Mesenchymal stem cell (in vitro differentiated cells and primary cell): ENCODE measurements at regions not wholly inside any gene's neighbourhood (a gene's known extent, or its start where the extent isn't known, plus 50 kb on each side); places are given as distances from the start of the nearest gene placed in this dataset.

Experiments
- DNase-seq: peaks from one replicate; pipeline ENCODE4 v3.0.0-alpha.2; 2013
- H2AFZ ChIP-seq: one replicate; pipeline ENCODE4 v1.6.1; 2013; ENCODE audit warnings: low read depth, mild to moderate bottlenecking, control low read depth, inconsistent platforms, low read length, moderate library complexity
- H2AK5ac ChIP-seq: 2 replicates; pipeline ENCODE4 v1.6.1; 2013; ENCODE audit warnings: low read length, moderate library complexity, mild to moderate bottlenecking, inconsistent platforms; ENCODE audit not compliant: severe bottlenecking
- H2BK120ac ChIP-seq: one replicate; pipeline ENCODE4 v1.6.1; 2013; ENCODE audit warnings: low read depth, mild to moderate bottlenecking, inconsistent platforms, low read length, moderate library complexity
- H2BK12ac ChIP-seq, 2 experiments: one replicate each; pipeline ENCODE4 v1.6.1; 2013; ENCODE audit warnings: inconsistent platforms in 2 of 2, low read length in 2 of 2, mild to moderate bottlenecking in 2 of 2, moderate library complexity in 2 of 2, control low read depth in 1 of 2
- H2BK15ac ChIP-seq: one replicate; pipeline ENCODE4 v1.6.1; 2013; ENCODE audit warnings: mild to moderate bottlenecking, low read depth, inconsistent platforms; ENCODE audit not compliant: poor library complexity, severe bottlenecking
- H2BK5ac ChIP-seq: 2 replicates; pipeline ENCODE4 v1.6.1; 2013; ENCODE audit warnings: low read depth, mild to moderate bottlenecking, low read length, control low read depth, inconsistent platforms; ENCODE audit not compliant: poor library complexity, severe bottlenecking
- H3K14ac ChIP-seq, 2 experiments: one replicate each; pipeline ENCODE4 v1.6.1; 2013; ENCODE audit warnings: inconsistent platforms in 2 of 2, low read length in 2 of 2, control low read depth in 1 of 2, mild to moderate bottlenecking in 1 of 2, moderate library complexity in 1 of 2
- H3K18ac ChIP-seq, 2 experiments: one replicate each; pipeline ENCODE4 v1.6.1; 2013; ENCODE audit warnings: inconsistent platforms in 2 of 2, low read length in 2 of 2, control low read depth in 1 of 2, low read depth in 1 of 2, mild to moderate bottlenecking in 1 of 2
- H3K23ac ChIP-seq, 2 experiments: one replicate each; pipeline ENCODE4 v1.6.1; 2013; ENCODE audit warnings: inconsistent platforms in 2 of 2, low read length in 2 of 2, mild to moderate bottlenecking in 2 of 2, moderate library complexity in 2 of 2, control low read depth in 1 of 2
- H3K27ac ChIP-seq: 2 replicates; pipeline ENCODE4 v1.5.1; 2013; ENCODE audit warnings: mild to moderate bottlenecking, moderate library complexity, low read length, control low read depth, inconsistent platforms; ENCODE audit not compliant: poor library complexity, severe bottlenecking
- H3K27me3 ChIP-seq, 2 experiments: 2 replicates each; pipeline versions ENCODE4 v1.6.1 to v1.7.0; 2013; ENCODE audit warnings: low read length in 2 of 2, mild to moderate bottlenecking in 2 of 2, moderate library complexity in 2 of 2, control low read depth in 1 of 2, inconsistent platforms in 1 of 2; ENCODE audit not compliant: control insufficient read depth in 1 of 2, insufficient read depth in 1 of 2
- H3K36me3 ChIP-seq, 2 experiments: 2 replicates each; pipeline versions ENCODE4 v1.6.1 to v1.7.0; 2013; ENCODE audit warnings: low read length in 2 of 2, control low read depth in 1 of 2, inconsistent platforms in 1 of 2, low read depth in 1 of 2, mild to moderate bottlenecking in 1 of 2; ENCODE audit not compliant: insufficient read depth in 2 of 2, control insufficient read depth in 1 of 2
- H3K4ac ChIP-seq, 2 experiments: one replicate each; pipeline ENCODE4 v1.6.1; 2013; ENCODE audit warnings: inconsistent platforms in 2 of 2, low read length in 2 of 2, mild to moderate bottlenecking in 2 of 2, moderate library complexity in 2 of 2, control low read depth in 1 of 2, low read depth in 1 of 2
- H3K4me1 ChIP-seq: 2 replicates; pipeline ENCODE4 v1.6.1; 2013; ENCODE audit warnings: low read depth, low read length, control low read depth; ENCODE audit not compliant: control insufficient read depth, insufficient read depth
- H3K4me2 ChIP-seq: 2 replicates; pipeline ENCODE4 v1.6.1; 2013; ENCODE audit warnings: low read length, mild to moderate bottlenecking, inconsistent platforms; ENCODE audit not compliant: poor library complexity, severe bottlenecking
- H3K4me3 ChIP-seq, 2 experiments: 2 replicates each; pipeline versions ENCODE4 v1.5.1 to v1.7.0; 2013; ENCODE audit warnings: low read length in 2 of 2, mild to moderate bottlenecking in 2 of 2, control low read depth in 1 of 2, low read depth in 1 of 2; ENCODE audit not compliant: insufficient read depth in 1 of 2
- H3K79me1 ChIP-seq: replicated peaks from 2 replicates; pipeline ENCODE4 v1.6.1; 2013; ENCODE audit warnings: mild to moderate bottlenecking, control low read depth, low read length, inconsistent platforms; ENCODE audit not compliant: poor library complexity, severe bottlenecking
- H3K9ac ChIP-seq: 2 replicates; pipeline ENCODE4 v1.7.0; 2013; ENCODE audit warnings: mild to moderate bottlenecking, low read length, moderate library complexity
- H3K9me3 ChIP-seq: 2 replicates; pipeline ENCODE4 v1.7.0; 2013; ENCODE audit warnings: mild to moderate bottlenecking, low read length; ENCODE audit not compliant: control insufficient read depth
- H4K8ac ChIP-seq: one replicate; pipeline ENCODE4 v1.6.1; 2013; ENCODE audit warnings: inconsistent platforms, mild to moderate bottlenecking, low read length, moderate library complexity
- H4K91ac ChIP-seq: one replicate; pipeline ENCODE4 v1.6.1; 2013; ENCODE audit warnings: mild to moderate bottlenecking, low read length, inconsistent platforms
- WGBS: methylation state at CpG from one replicate; pipeline ENCODE4 v1.1.7; 2013; ENCODE audit warnings: mixed read lengths; 5-methylcytosine and 5-hydroxymethylcytosine counted together

GRCh38 chr5:143492783-143493182 is 89.3 kb upstream of the NR3C1 start:
- Histone ChIP-seq H2BK12ac (no peak overlapping the region), H3K36me3 (no peaks in the 10 kb centered on the region), H3K27ac (no peak overlapping the region), H3K4me2 (no peak overlapping the region), H2BK120ac (no peak overlapping the region), H3K9ac (no peak overlapping the region), H3K27me3 (no peaks in the 10 kb centered on the region), H4K8ac (no peak overlapping the region), H3K4me1 (no peaks in the 10 kb centered on the region), H3K18ac (no peak overlapping the region), H2BK15ac (no peak overlapping the region), H3K4me3 (no peak overlapping the region), H2BK5ac (no peak overlapping the region), H3K14ac (no peak overlapping the region), H4K91ac (no peak overlapping the region), H2AFZ (no peak overlapping the region), H2AK5ac (no peak overlapping the region), H3K4ac (no peak overlapping the region), H3K23ac (no peak overlapping the region), H3K79me1 (no peaks in the 10 kb centered on the region), H3K9me3 (no peaks in the 10 kb centered on the region)
- DNase-seq: no peak

- H3K4me3 ChIP-seq: no peak overlapping the region
- H3K9ac ChIP-seq: no peak overlapping the region
- H3K4me1 ChIP-seq: no peaks in the 10 kb centered on the region
- no peak overlapping the region for H2BK5ac ChIP-seq
- H4K91ac ChIP-seq: no peak overlapping the region
- no peak overlapping the region for H3K23ac ChIP-seq
- 89% methylated on average over 3 of the region's 3 CpGs for whole genome bisulfite sequencing
- H3K36me3 ChIP-seq: no peaks in the 10 kb centered on the region
- no peak overlapping the region for H2BK12ac ChIP-seq
- no peak overlapping the region for H2BK15ac ChIP-seq
- no peak overlapping the region for H4K8ac ChIP-seq
- no peak overlapping the region for H3K4ac ChIP-seq
- H3K9me3 ChIP-seq: no peaks in the 10 kb centered on the region
- no peak overlapping the region for H2AK5ac ChIP-seq
- H2BK120ac ChIP-seq: no peak overlapping the region
- peak; percentile 11 for DNase-seq
- no peak overlapping the region for H3K18ac ChIP-seq
- no peak overlapping the region for H2AFZ ChIP-seq
- no peak overlapping the region for H3K14ac ChIP-seq
- H3K27ac ChIP-seq: no peak overlapping the region
- H3K27me3 ChIP-seq: no peaks in the 10 kb centered on the region
- H3K4me2 ChIP-seq: no peak overlapping the region
- no peaks in the 10 kb centered on the region for H3K79me1 ChIP-seq
Observed at GRCh38 chr5:143491646-143492045, 88.2 kb upstream of the NR3C1 start.

DNA sequence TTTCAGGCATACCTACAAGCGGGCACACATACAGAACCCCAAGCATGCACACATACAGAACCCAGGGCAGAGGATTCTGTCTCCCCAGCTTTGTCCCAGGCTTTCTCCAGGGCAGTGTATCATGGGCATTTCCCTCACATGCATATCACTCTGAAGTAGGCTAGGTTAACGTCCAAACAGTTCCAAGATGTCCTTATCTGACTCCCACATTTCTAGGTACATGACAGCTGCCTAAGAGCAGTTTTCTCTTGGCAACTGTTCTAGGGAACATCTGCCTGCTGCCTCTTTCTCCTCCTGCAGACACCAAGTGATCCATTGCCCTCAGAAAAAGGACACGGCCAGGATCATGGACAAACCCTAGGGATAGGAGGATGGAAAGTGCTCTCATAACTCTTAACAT is 84.9 kb upstream of the NR3C1 start:
- H3K27me3 ChIP-seq: no peaks in the 10 kb centered on the region
- WGBS: 94% methylated on average over 2 of the region's 3 CpGs
- no peaks in the 10 kb centered on the region for H3K4me1 ChIP-seq
- H3K79me1 ChIP-seq: no peaks in the 10 kb centered on the region
- H3K14ac ChIP-seq: no peak overlapping the region
- H3K23ac ChIP-seq: no peak overlapping the region
- H2BK5ac ChIP-seq: no peak overlapping the region
- H2BK120ac ChIP-seq: no peak overlapping the region
- no peak overlapping the region for H4K8ac ChIP-seq
- H3K27ac ChIP-seq: no peak overlapping the region
- no peak overlapping the region for H2BK15ac ChIP-seq
- no peak overlapping the region for H3K4ac ChIP-seq
- peak overlapping the region in 1 of 2 experiments; percentile 45 for H2BK12ac ChIP-seq
- DNase-seq: no peak
- H3K9ac ChIP-seq: no peak overlapping the region
- H2AFZ ChIP-seq: peak overlapping the region; percentile 30
- H3K18ac ChIP-seq: no peak overlapping the region
- H4K91ac ChIP-seq: no peak overlapping the region
- no peaks in the 10 kb centered on the region for H3K36me3 ChIP-seq
- no peaks in the 10 kb centered on the region for H3K9me3 ChIP-seq
- no peak overlapping the region for H2AK5ac ChIP-seq
- H3K4me3 ChIP-seq: no peak overlapping the region
- no peak overlapping the region for H3K4me2 ChIP-seq

DNA sequence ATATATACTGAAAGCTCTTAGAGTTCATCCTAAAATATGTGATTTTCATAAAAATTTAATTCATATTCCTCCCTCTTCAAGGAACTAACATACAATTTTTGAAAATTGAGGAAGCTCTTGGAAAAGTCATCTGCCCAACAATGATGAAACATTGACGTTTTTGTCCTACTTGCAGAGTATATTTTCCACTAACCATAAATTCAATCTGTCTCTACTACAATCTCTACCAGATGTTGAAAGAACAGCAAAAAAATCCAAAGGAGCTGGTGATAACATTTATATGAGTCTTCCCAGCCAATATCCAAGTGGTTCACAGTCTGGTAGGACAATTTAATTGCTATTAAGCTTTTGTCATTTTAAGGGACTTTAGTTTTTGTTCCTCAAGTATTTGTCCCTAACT is 81.1 kb upstream of the NR3C1 start:
- WGBS: no CpG with 5 or more reads among the region's 1 CpG
- H2BK120ac ChIP-seq: no peak overlapping the region
- no peak overlapping the region for H2AFZ ChIP-seq
- no peak overlapping the region for H2BK5ac ChIP-seq
- no peak overlapping the region for H2BK15ac ChIP-seq
- H3K9me3 ChIP-seq: no peaks in the 10 kb centered on the region
- H3K9ac ChIP-seq: no peak overlapping the region
- no peak overlapping the region for H4K8ac ChIP-seq
- no peaks in the 10 kb centered on the region for H3K27me3 ChIP-seq
- no peak overlapping the region for H3K14ac ChIP-seq
- no peaks in the 10 kb centered on the region for H3K4me1 ChIP-seq
- H3K36me3 ChIP-seq: no peaks in the 10 kb centered on the region
- H3K4ac ChIP-seq: no peak overlapping the region
- no peak overlapping the region for H3K4me2 ChIP-seq
- no peak overlapping the region for H2BK12ac ChIP-seq
- H3K23ac ChIP-seq: no peak overlapping the region
- H3K4me3 ChIP-seq: no peak overlapping the region
- no peak overlapping the region for H4K91ac ChIP-seq
- no peak overlapping the region for H3K27ac ChIP-seq
- DNase-seq: no peak
- H3K79me1 ChIP-seq: no peaks in the 10 kb centered on the region
- no peak overlapping the region for H3K18ac ChIP-seq
- H2AK5ac ChIP-seq: no peak overlapping the region
